ENCODE measurements at regions not wholly inside any gene's neighbourhood (a gene's known extent, or its start where the extent isn't known, plus 50 kb on each side); places are given as distances from the start of the nearest gene placed in this dataset.

- peaks cover 3% of the 10 kb centered on the region for H3K4me1 ChIP-seq (ENCODE audit: control insufficient read depth, extremely low read depth, insufficient read depth, low read length)
- H2AFZ ChIP-seq (ENCODE audit: control insufficient read depth, low read length), result no peak overlapping the region
- no peak for DNase-seq (ENCODE audit: low read depth, low spot score)
- H3K36me3 ChIP-seq (ENCODE audit: control insufficient read depth in 2 of 2, extremely low read depth in 1 of 2, insufficient read depth in 2 of 2, low read length in 2 of 2), result no peaks in the 10 kb centered on the region
- no peak for FAIRE-seq
- no peaks in the 10 kb centered on the region for H3K9me3 ChIP-seq (ENCODE audit: control insufficient read depth, low read depth, low read length)
- TF ChIP-seq CTCF (optimal IDR thresholded peaks at IDR 0.05 in 1 of 3, IDR thresholded peaks at IDR 0.05 in 1 of 3, conservative IDR thresholded peaks at IDR 0.05 in 1 of 3; ENCODE audit: extremely low read depth in 1 of 3, insufficient read depth in 2 of 3, low read length in 3 of 3) (no peak), EZH2 (IDR thresholded peaks at IDR 0.05; ENCODE audit: low read length) (no peak)
- H3K9ac ChIP-seq (ENCODE audit: control insufficient read depth, extremely low read depth, insufficient read depth, low read length), result no peak overlapping the region
- dilution Hi-C loops (cut with MboI; ENCODE audit: extremely low pct_ligation_motif_present, low sequenced_read_pairs), result no loop called here
- H3K9me1 ChIP-seq (ENCODE audit: control insufficient read depth, extremely low read depth, insufficient read depth, low read length), result no peaks in the 10 kb centered on the region
- no peaks in the 10 kb centered on the region for H3K79me2 ChIP-seq (ENCODE audit: control insufficient read depth, insufficient read depth, low read length)
- H3K4me2 ChIP-seq (ENCODE audit: control insufficient read depth, extremely low read depth, insufficient read depth, low read depth, low read length), result no peak overlapping the region
- no peak overlapping the region for H3K27ac ChIP-seq (ENCODE audit: control insufficient read depth, insufficient read depth, low read length)
- no peaks in the 10 kb centered on the region for H3K27me3 ChIP-seq (ENCODE audit: control insufficient read depth, extremely low read depth, insufficient read depth, low read length)
- H3K4me3 ChIP-seq (ENCODE audit: control insufficient read depth in 2 of 3, extremely low read depth in 1 of 3, insufficient read depth in 2 of 3, low read depth in 1 of 3, low read length in 3 of 3), result no peak overlapping the region
- no peaks in the 10 kb centered on the region for H4K20me1 ChIP-seq (ENCODE audit: control insufficient read depth, extremely low read depth, insufficient read depth, low read length)
These were observed 77.9 kb downstream of the DMRT2 start for GRCh38 chr9:1128046-1128445.

GRCh38 chr9:1129382-1129781, 79.2 kb downstream of the DMRT2 start:
- no peak for FAIRE-seq

More at GRCh38 chr9:1129382-1129781, 79.2 kb downstream of the DMRT2 start:
- dilution Hi-C loops (cut with MboI; ENCODE audit: extremely low pct_ligation_motif_present, low sequenced_read_pairs), result no loop called here
- no peaks in the 10 kb centered on the region for H4K20me1 ChIP-seq (ENCODE audit: control insufficient read depth, extremely low read depth, insufficient read depth, low read length)
- no peaks in the 10 kb centered on the region for H3K36me3 ChIP-seq (ENCODE audit: control insufficient read depth in 2 of 2, extremely low read depth in 1 of 2, insufficient read depth in 2 of 2, low read length in 2 of 2)
- H3K9ac ChIP-seq (ENCODE audit: control insufficient read depth, extremely low read depth, insufficient read depth, low read length), result no peak overlapping the region
- no peak overlapping the region for H2AFZ ChIP-seq (ENCODE audit: control insufficient read depth, low read length)
- no peak overlapping the region for H3K4me2 ChIP-seq (ENCODE audit: control insufficient read depth, extremely low read depth, insufficient read depth, low read depth, low read length)
- TF ChIP-seq EZH2 (IDR thresholded peaks at IDR 0.05; ENCODE audit: low read length), result no peak
- TF ChIP-seq CTCF (optimal IDR thresholded peaks at IDR 0.05 in 1 of 3, IDR thresholded peaks at IDR 0.05 in 1 of 3, conservative IDR thresholded peaks at IDR 0.05 in 1 of 3; ENCODE audit: extremely low read depth in 1 of 3, insufficient read depth in 2 of 3, low read length in 3 of 3), result no peak
- no peaks in the 10 kb centered on the region for H3K9me1 ChIP-seq (ENCODE audit: control insufficient read depth, extremely low read depth, insufficient read depth, low read length)
- DNase-seq (ENCODE audit: low read depth, low spot score), result no peak
- no peak overlapping the region for H3K27ac ChIP-seq (ENCODE audit: control insufficient read depth, insufficient read depth, low read length)
- no peaks in the 10 kb centered on the region for H3K9me3 ChIP-seq (ENCODE audit: control insufficient read depth, low read depth, low read length)
- H3K4me3 ChIP-seq (ENCODE audit: control insufficient read depth in 2 of 3, extremely low read depth in 1 of 3, insufficient read depth in 2 of 3, low read depth in 1 of 3, low read length in 3 of 3), result no peak overlapping the region
- H3K79me2 ChIP-seq (ENCODE audit: control insufficient read depth, insufficient read depth, low read length), result no peaks in the 10 kb centered on the region
- H3K27me3 ChIP-seq (ENCODE audit: control insufficient read depth, extremely low read depth, insufficient read depth, low read length), result no peaks in the 10 kb centered on the region
- peaks cover 3% of the 10 kb centered on the region for H3K4me1 ChIP-seq (ENCODE audit: control insufficient read depth, extremely low read depth, insufficient read depth, low read length)
